OCI-LY3 (cell line): ENCODE measurements at regions not wholly inside any gene's neighbourhood (a gene's known extent, or its start where the extent isn't known, plus 50 kb on each side); places are given as distances from the start of the nearest gene placed in this dataset.

Experiments
- H2AFZ ChIP-seq: fragments of 200-600, 300-600 bp; shearing (Covaris generic); 2 replicates; pipeline ENCODE4 v1.6.0; 2014; ENCODE audit warnings: antibody characterized with exemption, low read depth, low read length
- H3K27ac ChIP-seq: fragments of 200-600, 300-600 bp; sonication (generic); 2 replicates; pipeline ENCODE4 v1.5.1; 2014; ENCODE audit warnings: mild to moderate bottlenecking, low read length, moderate library complexity, mixed read lengths
- H3K27me3 ChIP-seq: fragments of 200-600, 300-600 bp; sonication (generic); 2 replicates; pipeline ENCODE4 v1.6.1; 2014; ENCODE audit warnings: low read depth, low read length, mixed read lengths
- H3K36me3 ChIP-seq: fragments of 200-600, 300-600 bp; sonication (generic); replicated peaks from 2 replicates; pipeline ENCODE3; 2014; ENCODE audit warnings: low read depth, low read length, mixed read lengths
- H3K4me1 ChIP-seq: fragments of 300-600, 200-600 bp; sonication (generic); 2 replicates; pipeline ENCODE4 v1.6.1; 2014; ENCODE audit warnings: low read length, mixed read lengths
- H3K4me2 ChIP-seq: fragments of 200-600, 300-600 bp; sonication (generic); 2 replicates; pipeline ENCODE4 v1.6.1; 2014; ENCODE audit warnings: low read length, mixed read lengths
- H3K4me3 ChIP-seq: fragments of 300-600, 200-600 bp; sonication (generic); 2 replicates; pipeline ENCODE4 v1.5.1; 2014; ENCODE audit warnings: antibody characterized with exemption, mild to moderate bottlenecking, low read length, moderate library complexity
- H3K79me2 ChIP-seq: fragments of 300-600, 200-600 bp; shearing (Covaris generic); 2 replicates; pipeline ENCODE4 v1.6.1; 2014; ENCODE audit warnings: mild to moderate bottlenecking, low read length, mixed read lengths
- H3K9ac ChIP-seq: fragments of 300-600, 200-600 bp; shearing (Covaris generic); 2 replicates; pipeline ENCODE4 v1.6.0; 2014; ENCODE audit warnings: mild to moderate bottlenecking, low read length, moderate library complexity
- H3K9me3 ChIP-seq: fragments of 200-600, 300-600 bp; shearing (Covaris generic); 2 replicates; pipeline ENCODE4 v1.6.1; 2014; ENCODE audit warnings: low read length, mixed read lengths; ENCODE audit not compliant: insufficient read depth
- H4K20me1 ChIP-seq: fragments of 200-600, 300-600 bp; sonication (generic); 2 replicates; pipeline ENCODE4 v1.6.1; 2016; ENCODE audit warnings: low read length, mixed read lengths; ENCODE audit not compliant: insufficient read depth
- CTCF ChIP-seq: fragments of 200-600, 300-600 bp; sonication (generic); IDR thresholded peaks from 2 replicates; pipeline ENCODE4 v1.5.1; 2014; ENCODE audit warnings: antibody characterized with exemption, low read length, low read depth
- EZH2phosphoT487 ChIP-seq: fragments of 200-600 bp; shearing (Covaris generic); IDR thresholded peaks from 2 replicates; pipeline ENCODE4 v1.6.1; 2018; ENCODE audit warnings: antibody characterized with exemption, mixed run types, low read depth

GRCh38 chr7:83769407-83769806, 120.5 kb upstream of the SEMA3E start:
- Histone ChIP-seq H3K4me2 (no peak overlapping the region), H3K9me3 (no peaks in the 10 kb centered on the region), H3K27me3 (no peaks in the 10 kb centered on the region), H3K36me3 (no peaks in the 10 kb centered on the region), H4K20me1 (no peaks in the 10 kb centered on the region), H3K4me3 (no peak overlapping the region), H2AFZ (no peak overlapping the region), H3K9ac (no peak overlapping the region), H3K4me1 (no peaks in the 10 kb centered on the region; the same call in 1 of the 2 replicates), H3K79me2 (no peaks in the 10 kb centered on the region), H3K27ac (no peak overlapping the region)
- TF ChIP-seq EZH2phosphoT487 (no peak), CTCF (no peak)

GRCh38 chr7:83751217-83751616, 102.3 kb upstream of the SEMA3E start:
- TF ChIP-seq CTCF (no peak), EZH2phosphoT487 (no peak)
- Histone ChIP-seq H3K79me2 (no peaks in the 10 kb centered on the region), H3K27me3 (no peaks in the 10 kb centered on the region), H3K27ac (no peak overlapping the region), H3K4me3 (no peak overlapping the region), H2AFZ (no peak overlapping the region), H3K4me2 (no peak overlapping the region), H3K36me3 (no peaks in the 10 kb centered on the region), H3K4me1 (no peaks in the 10 kb centered on the region), H3K9ac (no peak overlapping the region), H3K9me3 (no peaks in the 10 kb centered on the region), H4K20me1 (no peaks in the 10 kb centered on the region)

- no peaks in the 10 kb centered on the region for H3K4me1 ChIP-seq
- no peaks in the 10 kb centered on the region for H3K9me3 ChIP-seq
- H3K36me3 ChIP-seq: no peaks in the 10 kb centered on the region
- no peak overlapping the region for H3K4me2 ChIP-seq
- TF ChIP-seq EZH2phosphoT487 (no peak), CTCF (no peak)
- no peak overlapping the region for H2AFZ ChIP-seq
- H3K27me3 ChIP-seq: no peaks in the 10 kb centered on the region
- H3K9ac ChIP-seq: no peak overlapping the region
- H3K79me2 ChIP-seq: no peaks in the 10 kb centered on the region
- H4K20me1 ChIP-seq: no peaks in the 10 kb centered on the region
- no peak overlapping the region for H3K27ac ChIP-seq
- H3K4me3 ChIP-seq: no peak overlapping the region
These were observed 100.6 kb upstream of the SEMA3E start for GRCh38 chr7:83749495-83749894.

GRCh38 chr7:83739527-83739926, 90.6 kb upstream of the SEMA3E start:
- no peaks in the 10 kb centered on the region for H3K79me2 ChIP-seq
- no peaks in the 10 kb centered on the region for H3K36me3 ChIP-seq
- TF ChIP-seq CTCF (no peak), EZH2phosphoT487 (no peak)
- H3K9me3 ChIP-seq: no peaks in the 10 kb centered on the region
- no peaks in the 10 kb centered on the region for H3K4me1 ChIP-seq
- H2AFZ ChIP-seq: no peak overlapping the region; the same call in 1 of the 2 replicates
- H3K27me3 ChIP-seq: no peaks in the 10 kb centered on the region
- H3K27ac ChIP-seq: no peak overlapping the region
- H3K9ac ChIP-seq: no peak overlapping the region
- H3K4me3 ChIP-seq: no peak overlapping the region
- H3K4me2 ChIP-seq: no peak overlapping the region
- H4K20me1 ChIP-seq: no peaks in the 10 kb centered on the region
